Thymus (tissue), 11 donors: ENCODE measurements at regions not wholly inside any gene's neighbourhood (a gene's known extent, or its start where the extent isn't known, plus 50 kb on each side); places are given as distances from the start of the nearest gene placed in this dataset.

Experiments
- DNase-seq, 9 donors: peaks; one replicate each; pipeline ENCODE4 v3.0.0-alpha.2; 2013; ENCODE audit warnings: low spot score in 9 of 9, low read depth in 6 of 9, missing footprints in 1 of 9
- H3K27ac ChIP-seq, 2 donors: one replicate each; pipeline ENCODE4 v1.5.1; 2013; ENCODE audit warnings: control low read depth in 1 of 2, low read depth in 1 of 2, low read length in 1 of 2, mild to moderate bottlenecking in 1 of 2, moderate library complexity in 1 of 2
- H3K27me3 ChIP-seq, 2 donors: one replicate each; pipeline ENCODE4 v1.5.1; 2013; ENCODE audit warnings: low read length in 1 of 2; ENCODE audit not compliant: control insufficient read depth in 2 of 2, insufficient read depth in 1 of 2
- H3K36me3 ChIP-seq, 2 donors: one replicate each; pipeline ENCODE4 v1.5.1; 2013; ENCODE audit warnings: low read length in 1 of 2, mild to moderate bottlenecking in 1 of 2, moderate library complexity in 1 of 2; ENCODE audit not compliant: control insufficient read depth in 2 of 2, insufficient read depth in 2 of 2
- H3K4me1 ChIP-seq, 2 donors: one replicate each; pipeline ENCODE4 v1.5.1; 2013; ENCODE audit warnings: low read length in 2 of 2; ENCODE audit not compliant: control insufficient read depth in 2 of 2, insufficient read depth in 2 of 2
- H3K4me3 ChIP-seq, 2 donors: one replicate each; pipeline ENCODE4 v1.5.1; 2013; ENCODE audit warnings: low read length in 2 of 2, control low read depth in 1 of 2, mild to moderate bottlenecking in 1 of 2
- H3K9me3 ChIP-seq, 2 donors: one replicate each; pipeline ENCODE4 v1.5.1; 2013; ENCODE audit warnings: low read length in 1 of 2, mild to moderate bottlenecking in 1 of 2; ENCODE audit not compliant: control insufficient read depth in 2 of 2, insufficient read depth in 1 of 2
- WGBS: extraction: QIAGEN DNeasy Blood & Tissue Kit; methylation state at CpG from one replicate; pipeline ENCODE4 v1.1.7; 2013; 5-methylcytosine and 5-hydroxymethylcytosine counted together
- donor health status: healthy.

GRCh38 chr5:68421485-68422220 is 206.1 kb downstream of the PIK3R1 start:
- DNase-seq, result no peak
- 98% methylated on average over 9 of the region's 9 CpGs for WGBS
- H3K36me3 ChIP-seq, result no peaks in the 10 kb centered on the region
- no peaks in the 10 kb centered on the region for H3K27me3 ChIP-seq
- peaks cover 8 to 47% of the 10 kb centered on the region in 2 donors for H3K4me1 ChIP-seq
- H3K27ac ChIP-seq, result no peak overlapping the region
- no peaks in the 10 kb centered on the region for H3K9me3 ChIP-seq
- H3K4me3 ChIP-seq, result no peak overlapping the region

DNA sequence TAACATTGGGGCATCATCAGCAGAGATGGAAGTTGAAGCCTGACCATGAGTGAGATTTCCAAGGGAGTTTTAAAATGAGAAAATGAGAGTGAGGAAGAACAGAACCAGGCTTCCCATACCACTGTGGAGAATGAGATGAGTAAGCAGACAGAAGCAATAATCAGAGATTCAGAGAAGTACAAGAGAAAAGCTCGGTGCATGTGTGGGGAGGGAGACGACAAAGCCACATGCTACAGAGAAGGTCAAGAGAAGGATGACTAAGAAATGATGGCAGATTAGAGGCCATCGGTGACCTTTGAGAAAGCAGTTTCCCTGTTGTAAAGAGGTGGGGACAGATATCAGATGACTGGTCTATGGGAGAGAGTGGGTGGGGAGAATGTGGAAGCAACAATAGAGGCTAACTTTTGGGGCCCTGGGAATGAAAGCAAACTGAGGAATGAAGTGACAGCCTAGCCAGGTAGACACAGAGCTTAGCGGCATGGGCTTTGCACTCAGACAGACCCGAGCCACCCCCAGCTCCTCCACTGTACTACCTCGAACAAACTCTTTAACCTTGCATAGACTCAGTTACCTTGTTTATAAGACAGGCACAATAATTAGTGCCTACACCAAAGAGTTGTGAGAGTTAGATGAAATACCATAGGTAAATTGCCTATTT is 207.7 kb downstream of the PIK3R1 start:
- H3K9me3 ChIP-seq, result no peaks in the 10 kb centered on the region
- H3K4me3 ChIP-seq, result no peak overlapping the region
- DNase-seq, result no peak
- H3K36me3 ChIP-seq, result no peaks in the 10 kb centered on the region
- WGBS, result 96% methylated on average over 6 of the region's 6 CpGs
- no peaks in the 10 kb centered on the region for H3K27me3 ChIP-seq
- peaks cover 8 to 50% of the 10 kb centered on the region in 2 donors for H3K4me1 ChIP-seq
- H3K27ac ChIP-seq, result no peak overlapping the region

GRCh38 chr5:68424799-68425537 is 209.4 kb downstream of the PIK3R1 start:
- Histone ChIP-seq H3K27me3 (no peaks in the 10 kb centered on the region), H3K4me3 (no peak overlapping the region), H3K9me3 (no peaks in the 10 kb centered on the region), H3K36me3 (no peaks in the 10 kb centered on the region), H3K4me1 (peaks cover 8 to 51% of the 10 kb centered on the region in 2 donors), H3K27ac (peak overlapping the region; percentile 61 to 74)
- DNase-seq, result peak in 6 of 9 donors; percentile 45 to 82 (median 50)
- 65% methylated on average over 6 of the region's 6 CpGs for WGBS

DNA sequence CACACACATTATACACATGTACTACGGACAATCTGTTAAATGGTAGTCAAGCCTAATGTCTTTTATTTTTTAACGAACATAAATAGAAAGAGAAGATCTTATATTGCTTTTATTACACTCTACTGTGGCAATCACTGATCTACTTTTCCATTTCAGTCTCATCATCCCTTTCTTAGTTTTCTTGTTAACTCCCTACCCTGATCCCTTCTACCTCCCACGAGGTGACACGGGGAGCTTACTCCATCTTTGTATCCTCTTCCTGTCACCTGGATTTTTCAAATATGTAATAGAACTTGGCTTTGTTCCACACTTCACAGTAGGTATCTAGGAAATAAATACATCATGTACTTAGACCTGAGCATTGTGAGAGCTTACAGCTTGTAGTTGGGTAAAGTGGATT is 211.0 kb downstream of the PIK3R1 start:
- no peaks in the 10 kb centered on the region for H3K36me3 ChIP-seq
- no peaks in the 10 kb centered on the region for H3K9me3 ChIP-seq
- WGBS, result 94% methylated on average over 4 of the region's 4 CpGs
- H3K27ac ChIP-seq, result no peak overlapping the region
- no peak for DNase-seq
- no peak overlapping the region for H3K4me3 ChIP-seq
- H3K4me1 ChIP-seq, result peaks cover 16 to 43% of the 10 kb centered on the region in 2 donors
- no peaks in the 10 kb centered on the region for H3K27me3 ChIP-seq

DNA sequence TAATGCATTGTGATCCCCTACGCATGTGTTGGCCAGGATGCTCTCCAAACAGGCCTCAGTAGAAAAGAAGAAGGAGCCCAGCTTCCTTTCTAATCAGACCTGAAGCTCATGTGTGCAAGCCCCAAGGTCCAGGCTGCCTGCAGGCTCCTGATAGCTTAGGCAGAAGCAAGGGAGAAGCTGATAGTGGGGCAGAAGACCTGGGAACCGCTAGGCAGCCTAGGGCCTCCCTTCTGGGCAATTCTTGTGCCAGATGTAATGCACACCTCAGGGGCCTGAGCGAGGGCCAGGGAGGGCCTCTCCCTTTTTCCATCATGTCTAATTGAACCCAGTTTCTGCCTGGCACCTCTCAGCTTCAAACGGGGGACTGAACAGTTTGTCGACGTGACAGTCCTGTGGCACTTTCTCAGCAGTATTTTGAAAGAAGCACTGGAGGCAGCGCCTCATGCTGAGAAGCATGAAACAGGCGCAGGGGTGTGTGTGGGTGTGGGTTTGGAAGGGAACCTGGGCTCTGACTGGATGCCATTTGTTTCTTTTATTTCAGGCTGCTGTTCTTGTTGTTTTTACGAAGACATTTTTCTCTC is 212.8 kb downstream of the PIK3R1 start:
- DNase-seq, result no peak
- peaks cover 18 to 39% of the 10 kb centered on the region in 2 donors for H3K4me1 ChIP-seq
- no peak overlapping the region for H3K4me3 ChIP-seq
- no peak overlapping the region for H3K27ac ChIP-seq
- H3K36me3 ChIP-seq, result no peaks in the 10 kb centered on the region
- no peaks in the 10 kb centered on the region for H3K27me3 ChIP-seq
- 95% methylated on average over 9 of the region's 9 CpGs for WGBS
- H3K9me3 ChIP-seq, result no peaks in the 10 kb centered on the region

DNA sequence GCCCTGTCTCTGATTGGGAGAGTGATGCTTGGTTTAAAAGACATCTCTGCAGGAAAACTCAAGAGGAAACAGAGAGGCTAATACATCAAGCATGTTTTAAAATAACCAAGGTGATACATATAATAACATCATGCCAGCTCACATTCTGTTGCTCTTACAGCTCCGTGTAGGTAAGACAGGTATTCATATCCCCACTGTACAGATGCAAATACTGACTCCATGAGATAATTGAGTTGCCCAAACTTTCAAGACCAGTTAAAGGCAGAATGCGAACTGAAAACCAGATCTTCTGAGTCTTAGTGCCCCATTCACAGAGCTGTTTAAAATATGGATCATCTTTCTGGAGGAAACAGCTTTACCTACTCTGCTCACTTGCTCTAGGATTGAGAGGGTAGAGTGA is 214.0 kb downstream of the PIK3R1 start:
- 98% methylated on average over 2 of the region's 2 CpGs for WGBS
- no peaks in the 10 kb centered on the region for H3K9me3 ChIP-seq
- DNase-seq, result no peak
- H3K27ac ChIP-seq, result no peak overlapping the region
- no peak overlapping the region for H3K4me3 ChIP-seq
- H3K27me3 ChIP-seq, result no peaks in the 10 kb centered on the region
- peaks cover 24 to 46% of the 10 kb centered on the region in 2 donors for H3K4me1 ChIP-seq
- H3K36me3 ChIP-seq, result no peaks in the 10 kb centered on the region

GRCh38 chr5:68430279-68430678 is 214.7 kb downstream of the PIK3R1 start:
- Histone ChIP-seq H3K27ac (no peak overlapping the region), H3K36me3 (no peaks in the 10 kb centered on the region), H3K9me3 (no peaks in the 10 kb centered on the region), H3K4me1 (peaks cover 29 to 47% of the 10 kb centered on the region in 2 donors), H3K4me3 (no peak overlapping the region), H3K27me3 (no peaks in the 10 kb centered on the region)
- 90% methylated on average over 1 of the region's 1 CpG for WGBS
- no peak for DNase-seq

DNA sequence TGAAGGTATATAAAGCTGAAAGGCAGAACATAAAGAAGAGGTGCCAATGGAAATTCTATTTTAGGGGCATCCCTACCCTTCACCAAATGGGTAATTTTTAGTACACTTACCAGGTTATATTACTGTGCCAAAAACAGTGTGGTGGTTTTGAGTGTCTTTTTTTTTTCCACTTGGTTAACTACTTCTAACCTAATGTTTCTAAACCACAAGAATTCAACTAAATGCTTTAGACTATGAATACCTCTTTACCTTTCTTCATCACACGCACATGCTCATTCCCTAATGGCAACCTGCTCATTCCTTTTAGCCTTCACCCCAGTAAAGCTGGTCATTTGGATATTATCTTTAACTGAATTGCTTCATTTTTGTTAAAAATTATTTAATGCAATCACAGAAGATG is 215.6 kb downstream of the PIK3R1 start:
- no peak overlapping the region for H3K4me3 ChIP-seq
- H3K27ac ChIP-seq, result no peak overlapping the region
- WGBS, result 78% methylated on average over 1 of the region's 1 CpG
- no peak for DNase-seq
- no peaks in the 10 kb centered on the region for H3K36me3 ChIP-seq
- H3K9me3 ChIP-seq, result no peaks in the 10 kb centered on the region
- H3K27me3 ChIP-seq, result no peaks in the 10 kb centered on the region
- H3K4me1 ChIP-seq, result peaks cover 33 to 50% of the 10 kb centered on the region in 2 donors
